ENCODE measurements at regions not wholly inside any gene's neighbourhood (a gene's known extent, or its start where the extent isn't known, plus 50 kb on each side); places are given as distances from the start of the nearest gene placed in this dataset.
"Not testable (repeated sequence)": the region's sequence is repeated elsewhere in the genome, so short reads cannot be mapped to it uniquely, and the experiment has no call there.

- no peak for DNase-seq
Measured at GRCh38 chr5:3092664-3093063, 341.2 kb upstream of the IRX2 start.

DNA sequence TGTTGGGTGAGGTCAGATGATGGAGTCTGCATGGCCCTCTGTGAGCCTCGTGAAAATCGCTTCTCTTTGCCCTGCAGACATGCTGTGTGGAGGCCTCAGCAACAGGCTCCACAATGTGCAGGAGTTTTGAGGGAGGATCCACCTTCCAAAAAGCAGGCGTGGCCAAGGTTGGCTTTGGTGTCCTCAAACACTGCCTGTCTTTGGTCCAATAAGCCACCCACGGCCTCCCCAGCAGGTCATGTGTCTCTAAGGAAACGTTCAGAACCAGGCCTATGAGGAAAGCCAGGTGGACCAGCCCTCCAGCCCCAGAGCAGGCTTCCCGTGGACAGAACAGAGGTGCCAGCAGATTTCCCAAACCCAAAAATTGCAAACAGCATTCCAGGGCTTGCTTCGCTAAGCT lies 340.7 kb upstream of the IRX2 start:
- DNase-seq = no peak

DNA sequence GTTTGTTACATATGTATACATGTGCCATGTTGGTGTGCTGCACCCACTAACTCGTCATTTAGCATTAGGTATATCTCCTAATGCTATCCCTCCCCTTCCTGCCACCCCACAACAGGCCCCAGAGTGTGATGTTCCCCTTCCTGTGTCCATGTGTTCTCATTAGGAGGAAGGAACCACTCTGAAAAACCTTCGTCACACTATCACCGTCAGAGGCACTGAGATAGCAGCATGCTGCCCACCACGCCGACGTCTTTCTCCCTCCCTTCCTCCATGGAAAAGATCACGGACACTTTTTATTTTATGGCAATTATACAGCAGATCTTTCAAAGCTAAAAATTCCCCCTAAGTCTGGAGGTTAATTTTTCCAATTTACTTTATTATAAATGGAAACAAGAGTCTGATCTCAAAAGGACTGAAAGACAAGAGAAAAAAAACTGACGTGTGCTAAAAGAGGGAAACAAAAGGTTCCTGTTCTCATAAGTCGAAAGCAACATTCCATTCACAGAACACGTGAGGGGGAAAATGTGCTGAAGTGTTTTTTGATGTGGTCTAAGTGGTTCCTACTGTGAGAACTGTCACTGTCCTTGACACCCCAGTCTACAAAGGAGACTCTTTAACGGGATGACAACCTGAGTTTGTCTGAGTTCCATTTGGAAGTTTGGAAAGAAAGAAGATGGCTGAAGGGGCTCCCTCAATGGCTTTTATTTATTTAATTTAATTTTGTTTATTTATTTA lies 339.7 kb upstream of the IRX2 start:
- DNase-seq = no peak

GRCh38 chr5:3090305-3090704 lies 338.8 kb upstream of the IRX2 start:
- not testable (repeated sequence) for DNase-seq

- no peak for DNase-seq
Measured at GRCh38 chr5:3080366-3080765, 328.9 kb upstream of the IRX2 start.

GRCh38 chr5:3077684-3078083 lies 326.2 kb upstream of the IRX2 start:
- no peak for DNase-seq

GRCh38 chr5:3075309-3075708 lies 323.8 kb upstream of the IRX2 start:
- no peak for DNase-seq

DNA sequence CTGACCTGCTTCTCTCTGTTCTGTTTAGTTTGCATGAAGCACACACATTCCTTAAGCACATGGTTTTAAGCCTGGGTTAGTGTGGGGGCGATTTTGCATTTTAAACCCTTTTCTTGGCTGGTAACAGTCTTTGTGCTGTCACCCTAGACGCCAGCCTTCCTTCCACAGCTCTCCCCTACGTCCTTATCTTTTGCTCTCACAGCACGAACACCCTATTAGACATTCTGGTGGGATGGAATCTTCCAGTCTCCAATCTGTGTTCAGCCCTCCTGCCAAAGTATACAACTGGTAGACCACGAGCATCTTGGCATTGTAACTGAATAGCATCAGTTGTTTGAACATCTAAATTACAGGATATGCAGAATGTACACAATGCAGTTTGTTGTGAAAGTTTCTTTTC lies 316.9 kb upstream of the IRX2 start:
- no peak for DNase-seq

- DNase-seq = no peak
Measured at GRCh38 chr5:3060283-3060682, 308.8 kb upstream of the IRX2 start.

GRCh38 chr5:3059488-3059887 lies 308.0 kb upstream of the IRX2 start:
- DNase-seq = no peak

GRCh38 chr5:3058942-3059341 lies 307.5 kb upstream of the IRX2 start:
- DNase-seq = no peak

- DNase-seq = no peak
Measured at GRCh38 chr5:3056866-3057265, 305.4 kb upstream of the IRX2 start.

DNA sequence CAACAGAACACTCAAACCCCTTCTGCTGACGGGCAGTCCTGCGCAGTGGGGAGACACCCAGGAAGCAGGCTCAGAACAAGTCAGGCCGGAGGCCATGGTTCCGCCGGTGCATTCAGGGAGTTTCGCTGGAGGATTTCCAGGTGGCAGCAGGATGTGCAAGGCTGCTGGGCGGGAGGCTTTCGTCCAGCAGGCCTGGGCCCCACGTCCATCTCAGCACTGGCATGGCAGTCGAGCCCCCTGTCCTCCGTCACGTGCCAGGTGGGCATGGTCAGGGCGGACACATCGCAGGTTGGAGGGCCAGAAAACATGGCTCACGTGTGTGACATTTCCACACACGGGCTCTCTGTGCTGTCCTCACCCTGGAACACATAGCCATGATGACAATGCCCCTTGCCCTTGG lies 299.9 kb upstream of the IRX2 start:
- DNase-seq = no peak

GRCh38 chr5:3050863-3051262 lies 299.4 kb upstream of the IRX2 start:
- no peak for DNase-seq

GRCh38 chr5:3049261-3049660 lies 297.8 kb upstream of the IRX2 start:
- DNase-seq = no peak

DNA sequence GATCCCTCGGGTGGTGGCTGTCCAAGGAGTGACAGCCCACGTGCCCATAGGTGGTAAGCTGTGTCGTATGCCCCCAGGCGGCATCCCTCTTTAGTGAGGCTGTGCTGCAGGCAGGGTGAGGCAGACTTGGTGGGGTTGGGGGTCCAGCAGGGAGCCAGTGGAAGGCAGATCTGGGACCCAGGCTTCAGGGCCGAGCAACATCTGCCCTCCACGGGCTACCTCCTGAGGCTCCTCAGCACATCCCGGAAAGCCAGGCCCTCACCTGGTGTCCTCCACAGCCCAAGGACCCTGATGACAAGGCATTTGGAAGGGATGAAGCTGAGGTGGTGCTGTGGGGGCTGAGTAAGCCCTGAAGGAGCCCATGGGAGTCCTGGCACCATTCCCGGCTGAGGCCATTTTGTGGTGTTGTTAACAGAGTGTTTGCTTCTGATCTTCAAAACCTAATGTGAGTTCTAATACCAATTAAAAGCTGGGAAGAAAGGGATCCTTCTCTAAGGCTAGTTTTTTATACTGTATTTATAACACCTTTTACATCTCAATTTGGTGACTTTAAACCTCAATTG lies 295.8 kb upstream of the IRX2 start:
- DNase-seq = no peak

- no peak for DNase-seq
Measured at GRCh38 chr5:3043600-3043999, 292.1 kb upstream of the IRX2 start.

DNA sequence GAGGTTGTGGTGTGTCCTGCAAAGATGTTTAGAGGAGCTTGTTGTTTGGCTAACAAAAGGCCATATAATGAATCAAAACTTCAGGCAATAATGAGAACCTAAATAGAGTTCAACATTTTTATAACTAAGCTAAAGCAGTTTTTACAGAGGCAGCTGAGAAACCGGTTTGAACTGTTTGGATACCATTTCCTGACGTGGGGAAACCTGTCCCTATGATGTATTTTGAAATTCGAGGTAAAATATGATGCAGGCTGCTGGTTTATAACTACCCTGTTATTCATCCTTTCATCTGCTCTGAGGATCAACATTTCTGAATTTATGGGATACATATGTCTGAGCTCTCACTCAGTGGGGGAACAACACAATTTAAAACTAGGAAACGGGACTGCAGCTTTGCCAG lies 289.5 kb upstream of the IRX2 start:
- DNase-seq = no peak

DNA sequence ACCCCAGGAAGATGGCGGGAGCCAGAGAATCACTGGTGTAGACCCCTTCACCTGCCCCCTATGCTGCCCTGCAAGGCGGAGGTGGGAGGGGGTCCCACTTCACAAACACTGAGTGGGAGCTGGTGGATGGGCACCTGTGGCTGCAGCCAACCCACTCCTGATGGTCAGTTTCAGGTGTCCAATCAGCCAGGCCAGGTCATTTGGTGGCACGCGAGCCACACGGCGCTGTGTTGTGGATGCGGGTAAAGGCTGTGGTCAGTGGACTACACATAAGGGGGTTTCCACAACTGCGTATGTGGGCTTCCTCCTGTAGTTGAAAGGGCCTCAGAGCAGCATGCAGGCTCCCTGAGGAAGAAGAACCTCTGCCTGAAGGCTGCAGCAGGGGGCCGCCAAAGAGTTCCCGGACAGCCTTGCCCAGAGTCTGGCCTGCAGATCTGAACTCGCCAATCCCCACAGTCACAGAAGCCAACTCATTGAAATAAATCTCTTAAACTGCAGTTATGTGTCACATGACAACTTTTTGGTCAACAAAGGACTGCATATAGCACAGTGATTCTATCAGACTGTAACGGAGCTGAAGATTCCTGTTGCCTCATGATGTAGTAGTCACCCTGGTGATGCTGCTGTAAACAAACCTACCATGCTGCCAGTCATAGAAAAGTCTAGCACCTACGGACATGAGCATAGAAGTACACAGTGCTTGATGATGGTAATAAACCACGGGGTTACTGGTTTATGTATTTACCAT lies 284.7 kb upstream of the IRX2 start:
- no peak for DNase-seq

DNA sequence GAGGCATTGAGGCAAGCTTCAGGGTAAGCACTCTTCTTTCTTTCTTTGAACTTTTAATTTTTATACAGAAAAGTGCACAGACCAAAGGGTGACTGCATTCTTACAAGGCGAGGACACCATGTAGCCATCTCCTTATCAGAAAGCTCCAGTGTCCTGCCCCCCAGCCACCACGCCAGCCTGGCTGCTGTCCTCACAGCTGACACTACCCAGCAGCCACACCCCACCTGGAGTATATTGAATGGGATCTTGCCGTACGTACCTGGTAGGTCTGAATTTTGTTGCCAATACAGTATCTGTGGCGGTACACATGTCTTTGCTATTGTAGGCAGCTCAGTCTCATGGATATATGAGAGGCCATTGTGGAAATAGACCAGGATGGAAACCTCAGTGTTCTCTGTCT lies 284.0 kb upstream of the IRX2 start:
- no peak for DNase-seq

DNA sequence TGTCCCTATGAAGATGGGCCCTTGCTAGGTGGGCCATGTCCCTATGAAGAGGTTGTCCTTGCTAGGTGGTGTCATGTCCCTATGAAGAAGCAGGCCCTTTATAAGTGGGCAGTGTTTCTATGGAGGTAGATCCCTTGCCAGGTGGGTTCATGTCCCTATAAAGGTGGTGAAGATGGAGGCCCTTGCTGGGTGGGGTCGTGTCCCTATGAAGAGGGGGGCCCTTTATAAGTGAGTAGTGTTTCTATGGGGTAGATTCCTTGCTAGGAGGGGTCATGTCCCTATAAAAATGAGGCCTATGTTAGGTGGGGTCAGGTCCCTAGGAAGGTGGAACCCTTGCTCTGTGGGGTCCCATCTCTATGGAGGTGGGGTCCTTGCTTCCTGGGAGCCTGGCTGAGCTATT lies 283.4 kb upstream of the IRX2 start:
- DNase-seq = no peak

GRCh38 chr5:3034449-3034848 lies 283.0 kb upstream of the IRX2 start:
- DNase-seq = no peak

DNA sequence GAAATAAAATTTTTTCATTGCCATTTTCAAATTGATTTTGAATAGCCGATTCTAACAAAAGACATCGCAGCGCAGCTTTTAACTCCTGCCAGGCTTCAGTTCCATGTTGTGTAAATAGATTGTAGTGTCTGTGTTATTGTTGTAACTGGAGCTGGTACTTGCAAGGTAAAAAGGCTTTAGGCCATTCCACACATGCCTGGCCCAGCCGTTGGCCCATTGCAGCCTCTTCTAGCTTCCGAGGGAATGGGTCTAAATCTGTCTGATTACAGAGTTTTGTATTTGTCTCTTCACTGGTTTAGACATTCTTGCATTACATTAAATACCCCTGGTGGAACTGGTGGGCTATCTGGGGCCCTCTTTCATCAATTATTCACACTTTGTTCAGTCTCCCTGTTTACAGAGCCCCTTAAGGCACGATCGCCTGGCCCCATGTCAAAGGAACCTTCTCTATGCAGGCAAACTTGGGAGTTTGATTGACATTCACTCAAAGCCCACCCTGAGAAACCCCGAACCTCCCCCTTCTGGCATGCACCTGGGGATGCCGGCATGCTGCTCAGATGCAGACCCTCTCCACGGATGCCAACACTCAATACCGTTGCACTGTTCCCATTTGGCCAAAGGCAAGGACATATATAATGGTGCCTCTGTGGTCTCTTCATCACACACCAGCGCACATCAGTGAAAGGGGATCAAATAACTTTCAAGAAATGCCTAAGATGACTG lies 281.7 kb upstream of the IRX2 start:
- no peak for DNase-seq

DNA sequence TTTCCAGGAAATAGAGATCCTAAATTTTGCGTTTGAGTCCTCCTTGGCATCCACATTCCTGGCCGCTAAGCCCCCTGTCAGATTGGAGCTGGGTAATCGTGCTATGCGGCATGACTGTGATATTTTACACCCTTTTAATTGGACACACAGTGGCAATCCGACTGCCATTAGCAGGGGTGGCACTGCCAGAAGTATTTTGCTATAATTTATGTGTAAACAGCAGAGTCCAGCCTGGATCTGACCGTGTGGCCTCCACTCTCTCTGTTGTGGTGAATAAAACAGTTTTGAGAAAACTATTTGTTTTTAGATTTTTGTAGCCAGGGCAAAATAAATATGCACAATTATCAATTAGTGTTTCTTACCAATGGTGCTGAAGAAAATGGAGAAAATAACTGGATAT lies 281.0 kb upstream of the IRX2 start:
- no peak for DNase-seq

Measured in Kasumi-1 (cell line).